ENCODE measurements at regions not wholly inside any gene's neighbourhood (a gene's known extent, or its start where the extent isn't known, plus 50 kb on each side); places are given as distances from the start of the nearest gene placed in this dataset.

DNA sequence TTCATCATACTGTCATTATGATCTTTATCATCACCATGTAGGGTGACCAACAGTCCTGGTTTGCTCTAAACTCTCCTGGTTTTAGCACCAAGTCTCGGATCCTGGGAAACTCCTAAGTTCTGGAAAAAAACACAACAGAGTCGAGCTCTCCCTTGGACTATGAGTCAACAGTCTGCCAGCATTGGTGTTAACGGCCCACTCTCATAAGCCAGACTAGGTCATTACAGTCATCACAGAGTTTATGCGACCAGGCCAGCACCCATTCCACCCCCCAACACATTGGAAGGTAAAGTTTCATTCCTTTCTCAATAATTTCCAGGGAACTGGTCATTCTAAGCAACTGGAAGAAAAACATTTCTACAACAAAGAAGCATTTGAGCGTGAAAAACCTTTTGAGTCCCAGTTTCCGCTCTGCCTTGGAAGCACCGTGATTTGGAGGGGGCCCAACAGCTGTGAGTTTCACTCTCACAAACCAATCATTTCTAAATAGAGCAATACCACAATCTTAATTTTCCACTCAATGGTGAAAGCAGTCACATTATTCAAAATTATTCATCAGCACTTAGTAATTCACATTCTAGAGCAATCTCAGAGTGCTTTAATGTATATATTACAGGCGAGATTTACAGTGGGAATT lies 445.0 kb downstream of the CDH26 start:
- H3K27ac Mint-ChIP-seq, result no peak overlapping the region
- intact Hi-C loops (cut with micrococcal nuclease), result no loop called here
- peaks cover 7% of the 10 kb centered on the region for H3K9me3 Mint-ChIP-seq
- DNase-seq, result no peak
- no peaks in the 10 kb centered on the region for H3K36me3 Mint-ChIP-seq (ENCODE audit: low read depth)
- CTCF ChIA-PET, result no interaction called here
- no peak overlapping the region for H3K4me3 Mint-ChIP-seq
- H3K27me3 Mint-ChIP-seq (ENCODE audit: low read depth), result peaks cover 4% of the 10 kb centered on the region
- no peaks in the 10 kb centered on the region for H3K4me1 Mint-ChIP-seq (ENCODE audit: low read depth)

DNA sequence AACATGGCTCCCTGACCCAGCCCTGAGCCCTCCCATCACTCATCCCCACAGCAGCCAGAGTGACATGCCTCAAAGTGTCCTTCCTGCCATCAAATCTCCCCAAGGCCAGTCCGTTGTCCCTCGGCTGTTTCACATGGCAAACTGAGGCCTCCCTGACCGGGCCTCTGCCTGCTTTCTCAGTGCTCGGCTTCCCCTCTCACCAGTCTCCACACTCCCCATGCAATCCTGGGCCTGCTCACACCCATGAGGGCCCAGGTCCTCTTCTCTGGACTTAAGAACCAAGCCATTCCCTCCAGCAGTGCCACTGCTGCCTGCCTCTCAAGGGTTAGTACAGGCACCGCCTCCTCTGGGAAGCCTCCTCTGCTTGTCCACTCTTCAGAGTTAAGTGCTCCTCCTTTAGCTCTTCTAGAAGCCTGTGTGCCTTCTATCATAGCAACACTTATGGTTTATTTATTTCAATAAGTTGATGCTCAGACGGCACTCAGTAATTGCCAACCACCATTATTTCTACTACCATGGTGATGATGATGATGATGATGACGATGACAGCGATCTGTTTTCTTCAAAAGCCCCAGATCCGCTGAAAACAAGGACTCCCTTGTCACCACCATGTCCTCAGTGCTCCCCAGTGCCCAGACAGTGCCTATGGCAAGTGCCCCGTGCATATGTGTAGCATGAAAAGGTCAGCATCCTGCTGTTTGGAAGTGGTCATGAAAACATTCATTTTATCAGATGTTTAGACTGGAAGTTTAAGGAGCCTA lies 449.0 kb downstream of the CDH26 start:
- H3K4me1 Mint-ChIP-seq (ENCODE audit: low read depth), result no peaks in the 10 kb centered on the region
- H3K4me3 Mint-ChIP-seq, result no peak overlapping the region
- CTCF ChIA-PET, result no interaction called here
- H3K27ac Mint-ChIP-seq, result no peak overlapping the region
- no peaks in the 10 kb centered on the region for H3K36me3 Mint-ChIP-seq (ENCODE audit: low read depth)
- H3K9me3 Mint-ChIP-seq, result no peaks in the 10 kb centered on the region
- no peak for DNase-seq
- intact Hi-C loops (cut with micrococcal nuclease), result no loop called here
- H3K27me3 Mint-ChIP-seq (ENCODE audit: low read depth), result peaks cover 4% of the 10 kb centered on the region

DNA sequence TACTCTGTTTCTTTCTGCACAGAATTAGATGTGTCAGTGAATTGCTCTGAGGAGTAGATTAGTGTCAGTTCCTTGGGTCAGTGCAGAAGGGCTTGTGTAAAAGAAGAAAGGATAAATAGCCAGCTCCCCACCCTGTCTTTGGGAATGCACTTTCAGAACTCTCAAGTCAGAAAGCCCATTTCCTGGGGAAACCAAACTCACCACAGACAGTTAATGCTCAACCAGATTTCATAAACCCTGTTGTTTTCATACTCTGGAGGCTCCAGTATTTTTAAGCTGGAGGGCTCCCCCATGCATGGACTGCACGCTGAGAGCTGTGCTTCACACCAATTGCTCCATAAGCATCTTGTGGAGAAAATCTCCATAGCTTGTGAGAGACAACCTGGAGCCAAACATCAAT lies 449.7 kb downstream of the CDH26 start:
- DNase-seq, result no peak
- Mint-ChIP-seq H3K4me3 (no peak overlapping the region), H3K27me3 (ENCODE audit: low read depth) (peaks cover 4% of the 10 kb centered on the region), H3K9me3 (no peaks in the 10 kb centered on the region), H3K36me3 (ENCODE audit: low read depth) (no peaks in the 10 kb centered on the region), H3K27ac (no peak overlapping the region), H3K4me1 (ENCODE audit: low read depth) (no peaks in the 10 kb centered on the region)
- CTCF ChIA-PET, result no interaction called here
- intact Hi-C loops (cut with micrococcal nuclease), result no loop called here

DNA sequence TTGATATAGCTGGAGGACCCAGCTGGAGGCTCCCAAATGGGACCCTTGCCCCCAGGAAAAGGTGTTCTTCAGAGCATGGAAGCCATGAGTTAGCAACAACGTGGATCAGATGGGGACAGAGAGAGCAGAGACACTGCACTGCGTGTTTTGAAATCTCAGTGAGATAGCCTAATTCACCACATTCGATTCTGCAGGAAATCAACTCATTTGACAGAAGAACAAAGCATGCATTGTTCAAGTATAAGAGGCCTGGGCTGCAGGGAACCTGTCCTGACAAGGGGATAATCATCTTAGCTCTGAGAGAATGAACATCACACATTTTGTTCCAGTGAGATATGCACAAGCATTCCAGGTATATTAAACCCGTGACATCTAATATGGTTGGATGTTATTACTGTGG lies 450.2 kb downstream of the CDH26 start:
- Mint-ChIP-seq H3K27ac (no peak overlapping the region), H3K27me3 (ENCODE audit: low read depth) (peaks cover 4% of the 10 kb centered on the region), H3K4me1 (ENCODE audit: low read depth) (no peaks in the 10 kb centered on the region), H3K9me3 (no peaks in the 10 kb centered on the region), H3K4me3 (no peak overlapping the region), H3K36me3 (ENCODE audit: low read depth) (no peaks in the 10 kb centered on the region)
- intact Hi-C loops (cut with micrococcal nuclease), result no loop called here
- no peak for DNase-seq
- CTCF ChIA-PET, result no interaction called here

DNA sequence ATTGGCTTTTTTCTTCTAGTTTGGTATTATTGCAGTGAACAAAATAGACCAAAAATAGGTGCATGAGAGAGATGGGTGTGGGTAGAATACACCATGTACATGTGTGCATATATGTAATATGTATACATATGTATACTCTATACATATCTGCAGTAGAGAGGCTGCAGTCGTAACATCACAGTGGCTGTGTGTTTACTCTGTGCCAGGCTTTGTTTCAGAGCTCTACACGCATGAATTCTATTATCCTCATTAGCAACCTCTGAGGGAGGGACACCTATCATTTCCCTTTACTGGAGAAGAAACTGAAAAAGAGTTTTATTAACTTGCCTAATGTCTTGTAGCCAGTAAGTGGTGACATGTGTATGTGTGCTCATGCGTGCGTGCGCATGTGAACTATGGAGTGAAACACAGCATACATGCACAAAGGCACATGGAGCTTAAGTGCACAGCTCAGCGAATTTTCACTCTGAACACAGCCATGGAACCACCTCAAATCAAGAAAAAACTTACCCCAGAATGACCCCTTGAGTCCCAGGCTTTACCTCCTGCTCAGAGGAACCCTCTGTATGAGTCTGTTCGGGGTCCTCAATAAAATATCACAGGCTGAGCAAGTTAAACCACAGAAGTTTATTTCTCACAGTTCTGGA lies 452.5 kb downstream of the CDH26 start:
- H3K4me1 Mint-ChIP-seq (ENCODE audit: low read depth), result no peaks in the 10 kb centered on the region
- no peaks in the 10 kb centered on the region for H3K36me3 Mint-ChIP-seq (ENCODE audit: low read depth)
- no peaks in the 10 kb centered on the region for H3K9me3 Mint-ChIP-seq
- peaks cover 9% of the 10 kb centered on the region for H3K27me3 Mint-ChIP-seq (ENCODE audit: low read depth)
- CTCF ChIA-PET, result no interaction called here
- DNase-seq, result no peak
- intact Hi-C loops (cut with micrococcal nuclease), result no loop called here
- H3K27ac Mint-ChIP-seq, result no peak overlapping the region
- H3K4me3 Mint-ChIP-seq, result no peak overlapping the region

DNA sequence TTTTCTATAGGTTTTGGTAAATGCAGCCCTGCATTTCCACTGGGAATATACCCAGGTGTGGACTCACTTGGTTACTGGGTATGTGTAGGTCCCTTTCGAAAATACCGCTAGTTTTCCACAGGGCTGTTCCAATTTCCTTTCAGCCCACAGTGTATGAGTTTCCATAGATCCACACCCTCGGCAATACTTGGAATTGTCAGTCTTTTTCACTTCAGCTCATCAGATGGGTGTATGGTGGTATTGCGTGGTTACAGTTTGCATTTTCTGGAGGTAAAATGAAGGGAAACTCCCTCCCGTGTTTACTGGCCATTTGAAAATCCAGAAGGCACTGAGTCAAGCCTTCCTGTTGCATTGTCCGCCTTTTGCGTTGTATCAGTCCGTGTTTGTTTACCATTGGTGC lies 453.6 kb downstream of the CDH26 start:
- Mint-ChIP-seq H3K4me1 (ENCODE audit: low read depth) (no peaks in the 10 kb centered on the region), H3K4me3 (no peak overlapping the region), H3K27ac (no peak overlapping the region), H3K36me3 (ENCODE audit: low read depth) (no peaks in the 10 kb centered on the region), H3K27me3 (ENCODE audit: low read depth) (peaks cover 9% of the 10 kb centered on the region), H3K9me3 (no peaks in the 10 kb centered on the region)
- no peak for DNase-seq
- intact Hi-C loops (cut with micrococcal nuclease), result no loop called here
- CTCF ChIA-PET, result no interaction called here

DNA sequence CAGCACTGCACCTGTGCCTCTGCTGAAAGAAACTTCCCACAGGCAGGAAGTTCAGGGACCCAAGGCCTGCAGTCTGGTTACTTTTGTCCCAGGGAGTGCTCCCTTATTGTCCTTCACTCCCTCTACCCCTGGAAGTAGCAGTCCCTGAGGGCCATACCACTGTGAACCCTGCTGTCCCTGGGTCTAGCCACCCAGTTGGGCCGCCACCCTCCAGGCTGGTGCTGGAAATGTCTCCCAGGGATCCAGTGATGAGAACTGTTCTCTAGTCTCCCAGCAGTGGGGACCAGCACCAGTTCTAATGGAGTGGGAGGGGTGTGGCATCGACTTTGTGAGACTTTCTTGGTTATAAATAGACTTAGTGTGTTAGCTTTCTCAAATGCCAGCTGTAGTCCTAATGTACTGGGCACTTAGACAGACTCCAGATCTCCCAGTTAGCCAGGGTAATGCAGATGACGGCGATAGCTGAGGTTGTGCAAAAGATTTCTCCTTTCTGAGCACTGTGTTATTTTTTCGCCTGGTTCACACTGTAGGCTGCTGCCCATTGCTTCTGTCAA lies 462.5 kb downstream of the CDH26 start:
- intact Hi-C loops (cut with micrococcal nuclease), result no loop called here
- no peaks in the 10 kb centered on the region for H3K36me3 Mint-ChIP-seq (ENCODE audit: low read depth)
- H3K27ac Mint-ChIP-seq, result no peak overlapping the region
- no peak overlapping the region for H3K4me3 Mint-ChIP-seq
- H3K4me1 Mint-ChIP-seq (ENCODE audit: low read depth), result no peaks in the 10 kb centered on the region
- H3K27me3 Mint-ChIP-seq (ENCODE audit: low read depth), result peaks cover 10% of the 10 kb centered on the region
- CTCF ChIA-PET, result no interaction called here
- DNase-seq, result no peak
- H3K9me3 Mint-ChIP-seq, result no peaks in the 10 kb centered on the region

DNA sequence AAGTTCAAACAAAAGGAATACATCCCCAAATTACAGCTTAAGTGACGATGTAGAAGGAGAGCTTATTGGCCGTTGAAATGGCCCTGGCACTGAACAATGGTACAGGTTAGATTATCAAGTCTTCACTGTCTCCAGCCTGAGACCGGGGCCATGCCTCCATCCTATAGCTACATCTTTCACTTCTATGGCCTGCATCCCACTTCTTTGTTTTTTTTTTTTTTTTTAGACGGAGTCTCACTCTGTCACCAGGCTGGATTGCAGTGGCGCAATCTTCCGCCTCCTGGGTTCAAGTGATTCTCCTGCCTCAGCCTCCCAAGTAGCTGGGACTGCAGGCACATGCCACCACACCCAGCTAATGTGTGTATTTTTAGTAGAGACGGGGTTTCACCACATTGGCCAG lies 464.6 kb downstream of the CDH26 start:
- CTCF ChIA-PET, result no interaction called here
- Mint-ChIP-seq H3K36me3 (ENCODE audit: low read depth) (no peaks in the 10 kb centered on the region), H3K9me3 (no peaks in the 10 kb centered on the region), H3K4me3 (no peak overlapping the region), H3K4me1 (ENCODE audit: low read depth) (no peaks in the 10 kb centered on the region), H3K27ac (no peak overlapping the region), H3K27me3 (ENCODE audit: low read depth) (peaks cover 12% of the 10 kb centered on the region)
- no peak for DNase-seq
- intact Hi-C loops (cut with micrococcal nuclease), result no loop called here

DNA sequence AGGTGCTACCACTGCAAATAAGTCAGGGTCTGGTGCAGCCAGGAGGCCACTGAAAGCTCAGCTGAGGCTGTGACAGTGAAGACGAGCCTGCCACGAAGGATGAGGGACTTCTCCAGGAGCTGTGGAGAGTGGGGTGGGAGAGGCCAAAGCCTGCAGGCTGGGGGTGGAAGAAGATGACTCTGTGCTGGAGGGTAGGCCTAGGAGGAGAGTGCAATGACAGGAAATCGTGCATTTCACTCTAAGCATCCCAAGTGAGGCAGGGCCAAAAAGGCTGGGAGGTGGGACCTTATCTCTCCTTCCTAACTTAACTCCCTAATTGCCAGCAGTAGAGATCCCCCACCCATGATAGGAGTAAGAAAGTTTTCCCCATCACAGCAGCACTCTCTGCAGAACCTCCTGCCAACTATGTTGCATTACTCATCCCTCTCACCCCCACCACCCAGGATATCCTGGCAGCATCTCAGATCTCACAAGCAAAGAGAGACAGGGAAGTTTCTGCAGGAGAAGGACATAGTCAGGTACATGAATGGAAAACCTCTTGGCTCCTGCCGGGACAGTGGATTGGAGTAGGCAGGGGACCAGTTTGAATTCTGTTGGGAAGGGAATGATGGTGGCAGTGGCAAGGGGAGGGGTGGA lies 466.2 kb downstream of the CDH26 start:
- DNase-seq, result no peak
- H3K9me3 Mint-ChIP-seq, result no peaks in the 10 kb centered on the region
- H3K27me3 Mint-ChIP-seq (ENCODE audit: low read depth), result peaks cover 8% of the 10 kb centered on the region
- no peaks in the 10 kb centered on the region for H3K36me3 Mint-ChIP-seq (ENCODE audit: low read depth)
- H3K4me1 Mint-ChIP-seq (ENCODE audit: low read depth), result no peaks in the 10 kb centered on the region
- CTCF ChIA-PET, result no interaction called here
- H3K27ac Mint-ChIP-seq, result no peak overlapping the region
- intact Hi-C loops (cut with micrococcal nuclease), result no loop called here
- no peak overlapping the region for H3K4me3 Mint-ChIP-seq

DNA sequence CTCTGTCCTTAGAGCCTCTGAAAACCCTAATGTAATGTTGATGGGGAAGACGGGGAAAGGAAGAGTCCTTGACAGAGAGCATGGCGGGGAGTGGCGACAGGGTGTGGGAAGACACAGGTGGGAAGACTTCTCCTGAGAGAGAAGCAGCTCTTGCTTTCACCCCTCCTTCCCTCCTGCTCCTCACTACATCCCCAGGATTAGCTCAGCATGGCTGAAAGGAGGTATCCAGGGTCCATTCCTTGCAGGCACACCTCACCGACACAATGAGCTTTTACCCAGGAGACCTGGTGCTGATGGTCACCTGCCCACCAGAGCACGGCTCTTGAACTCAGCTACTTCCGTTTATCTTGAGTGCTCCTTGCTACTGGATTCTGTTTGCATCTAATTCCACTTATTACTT lies 469.3 kb downstream of the CDH26 start:
- H3K36me3 Mint-ChIP-seq (ENCODE audit: low read depth), result no peaks in the 10 kb centered on the region
- intact Hi-C loops (cut with micrococcal nuclease), result no loop called here
- CTCF ChIA-PET, result interaction anchor here (0.5 kb wide), 1 partner anchor 22 kb away, joined by 4 read pairs; no protein-coding TSS in a partner anchor
- no peak overlapping the region for H3K4me3 Mint-ChIP-seq
- no peaks in the 10 kb centered on the region for H3K4me1 Mint-ChIP-seq (ENCODE audit: low read depth)
- no peak overlapping the region for H3K27ac Mint-ChIP-seq
- DNase-seq, result no peak
- peaks cover 2% of the 10 kb centered on the region for H3K27me3 Mint-ChIP-seq (ENCODE audit: low read depth)
- no peaks in the 10 kb centered on the region for H3K9me3 Mint-ChIP-seq

DNA sequence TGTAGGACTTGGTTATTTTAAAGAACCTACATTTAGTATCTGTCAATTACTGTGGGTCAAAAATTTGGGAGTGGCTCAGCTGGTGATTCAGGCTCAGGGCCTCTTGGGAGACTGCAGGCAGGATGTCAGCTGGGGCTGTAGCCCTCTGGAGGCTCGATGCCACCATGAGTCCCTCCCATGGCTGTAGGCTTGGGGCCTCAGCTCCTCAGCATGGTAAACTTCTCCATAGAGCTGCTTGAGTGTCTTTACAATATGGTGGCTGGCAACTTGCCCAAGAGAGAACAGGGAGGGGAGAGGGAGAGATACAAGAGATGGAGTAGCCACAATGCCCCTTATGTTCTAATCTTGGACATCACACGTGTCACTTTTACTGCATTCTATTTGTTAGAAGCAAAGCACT lies 470.4 kb downstream of the CDH26 start:
- DNase-seq, result no peak
- CTCF ChIA-PET, result no interaction called here
- H3K27ac Mint-ChIP-seq, result no peak overlapping the region

DNA sequence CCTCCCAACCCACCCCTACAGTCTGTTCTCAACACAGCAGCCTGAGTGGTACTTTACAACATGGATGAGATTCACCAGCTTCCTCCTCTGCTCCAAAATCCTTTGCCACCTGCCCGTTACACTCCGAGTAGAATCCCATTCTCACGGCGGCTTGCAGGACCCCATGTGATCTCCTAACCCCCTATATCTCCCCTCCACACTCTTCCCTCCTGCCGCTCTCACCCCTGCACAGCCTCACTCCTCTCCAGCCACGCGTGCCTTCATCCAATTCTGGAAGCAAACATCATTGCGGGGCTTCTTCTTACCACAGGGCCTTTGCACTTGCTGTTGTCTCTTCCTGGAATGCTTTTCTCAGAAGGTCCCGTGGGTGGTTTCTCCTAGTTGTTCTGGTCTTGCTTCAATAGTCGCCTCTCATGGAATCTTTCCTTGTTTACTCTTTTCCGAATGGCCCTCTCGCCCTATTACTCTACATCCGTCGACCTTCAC lies 472.3 kb downstream of the CDH26 start:
- no peaks in the 10 kb centered on the region for H3K36me3 Mint-ChIP-seq (ENCODE audit: low read depth)
- H3K27me3 Mint-ChIP-seq (ENCODE audit: low read depth), result peaks cover 2% of the 10 kb centered on the region
- no peaks in the 10 kb centered on the region for H3K9me3 Mint-ChIP-seq
- H3K4me1 Mint-ChIP-seq (ENCODE audit: low read depth), result no peaks in the 10 kb centered on the region
- no peak overlapping the region for H3K4me3 Mint-ChIP-seq
- DNase-seq, result no peak
- H3K27ac Mint-ChIP-seq, result no peak overlapping the region
- CTCF ChIA-PET, result no interaction called here
- intact Hi-C loops (cut with micrococcal nuclease), result no loop called here

More for the DNA sequence above, 470.4 kb downstream of the CDH26 start:
- Mint-ChIP-seq H3K9me3 (no peaks in the 10 kb centered on the region), H3K4me3 (no peak overlapping the region), H3K27me3 (ENCODE audit: low read depth) (peaks cover 2% of the 10 kb centered on the region), H3K4me1 (ENCODE audit: low read depth) (no peaks in the 10 kb centered on the region), H3K36me3 (ENCODE audit: low read depth) (no peaks in the 10 kb centered on the region)
- intact Hi-C loops (cut with micrococcal nuclease), result no loop called here

All from activated naive CD4-positive, alpha-beta T cell treated with anti-CD3 and anti-CD28 coated beads for 36 hours (primary cell).